HG02588 (cell line): ENCODE measurements at regions not wholly inside any gene's neighbourhood (a gene's known extent, or its start where the extent isn't known, plus 50 kb on each side); places are given as distances from the start of the nearest gene placed in this dataset.
A peak's percentile ranks its signal among the peaks of the same experiment; 100 is the strongest.
"Not testable (repeated sequence)": the region's sequence is repeated elsewhere in the genome, so short reads cannot be mapped to it uniquely, and the experiment has no call there.

ENCODE experiments used
- ATAC-seq: cut with Tn5 transposase; IDR thresholded peaks from one replicate; pipeline ENCODE4 v1.9.1; 2021; ENCODE audit warnings: mild to moderate bottlenecking, moderate library complexity; ENCODE audit not compliant: unreplicated experiment

GRCh38 chr1:241447031-241447644, 72.4 kb downstream of the FH start:
- ATAC-seq, result no peak

GRCh38 chr1:241444836-241445235, 74.7 kb downstream of the FH start:
- no peak for ATAC-seq

- no peak for ATAC-seq
Observed at GRCh38 chr1:241443561-241443960, 76.0 kb downstream of the FH start.

- ATAC-seq, result no peak
Observed at GRCh38 chr1:241442686-241443085, 76.9 kb downstream of the FH start.

- no peak for ATAC-seq
Observed at GRCh38 chr1:241440904-241441303, 78.7 kb downstream of the FH start.

- not testable (repeated sequence) for ATAC-seq
Observed at GRCh38 chr1:241438686-241439085, 80.9 kb downstream of the FH start.

GRCh38 chr1:241432241-241432640, 75.2 kb upstream of the RGS7 start:
- ATAC-seq, result no peak

- ATAC-seq, result not testable (repeated sequence)
Observed at GRCh38 chr1:241425091-241425490, 68.1 kb upstream of the RGS7 start.

GRCh38 chr1:241424480-241424971, 67.5 kb upstream of the RGS7 start:
- no peak for ATAC-seq

GRCh38 chr1:241423541-241424479, 66.8 kb upstream of the RGS7 start:
- peak; percentile 87 for ATAC-seq

GRCh38 chr1:241422470-241422869, 65.5 kb upstream of the RGS7 start:
- ATAC-seq, result no peak

GRCh38 chr1:241419986-241420385, 63.0 kb upstream of the RGS7 start:
- no peak for ATAC-seq

- ATAC-seq, result no peak
Observed at GRCh38 chr1:241417258-241417657, 60.3 kb upstream of the RGS7 start.

GRCh38 chr1:241413974-241414373, 57.0 kb upstream of the RGS7 start:
- ATAC-seq, result no peak

- no peak for ATAC-seq
Observed at GRCh38 chr1:241413386-241413785, 56.4 kb upstream of the RGS7 start.

- no peak for ATAC-seq
Observed at GRCh38 chr1:241412646-241413045, 55.6 kb upstream of the RGS7 start.

GRCh38 chr1:241411776-241412338, 54.9 kb upstream of the RGS7 start:
- no peak for ATAC-seq

GRCh38 chr1:241411056-241411775, 54.2 kb upstream of the RGS7 start:
- ATAC-seq, result no peak

GRCh38 chr1:241408170-241408569, 51.2 kb upstream of the RGS7 start:
- ATAC-seq, result no peak
